Loucy (cell line): ENCODE measurements at regions not wholly inside any gene's neighbourhood (a gene's known extent, or its start where the extent isn't known, plus 50 kb on each side); places are given as distances from the start of the nearest gene placed in this dataset.

Source experiments
- H2AFZ ChIP-seq: fragments of 200-600 bp; sonication (generic); 2 replicates; pipeline ENCODE4 v1.6.0; 2016; ENCODE audit warnings: antibody characterized with exemption, mild to moderate bottlenecking, low read length, moderate library complexity
- H3F3A ChIP-seq: fragments of 200-600 bp; 2 replicates; pipeline ENCODE4 v1.6.0; 2016; ENCODE audit warnings: antibody characterized with exemption, low read depth, mild to moderate bottlenecking
- H3K27me3 ChIP-seq: fragments of 200-600 bp; sonication (generic); 2 replicates; pipeline ENCODE4 v1.6.1; 2014; ENCODE audit warnings: low read length, mild to moderate bottlenecking; ENCODE audit not compliant: insufficient read depth, poor library complexity, severe bottlenecking
- H3K36me3 ChIP-seq: fragments of 200-600 bp; sonication (generic); 2 replicates; pipeline ENCODE4 v1.6.1; 2016; ENCODE audit warnings: low read length; ENCODE audit not compliant: insufficient read depth
- H3K4me1 ChIP-seq: fragments of 200-600 bp; sonication (generic); 2 replicates; pipeline ENCODE4 v1.5.1; 2014; ENCODE audit warnings: low read length, mild to moderate bottlenecking; ENCODE audit not compliant: insufficient read depth, poor library complexity, severe bottlenecking
- H3K4me2 ChIP-seq: fragments of 200-600 bp; sonication (generic); 2 replicates; pipeline ENCODE4 v1.6.0; 2014; ENCODE audit warnings: antibody characterized with exemption, low read length, low read depth, mild to moderate bottlenecking; ENCODE audit not compliant: poor library complexity, severe bottlenecking
- H3K4me3 ChIP-seq: fragments of 200-600 bp; sonication (generic); 2 replicates; pipeline ENCODE4 v1.5.1; 2014; ENCODE audit warnings: low read length, mild to moderate bottlenecking, mixed read lengths; ENCODE audit not compliant: poor library complexity, severe bottlenecking
- H3K79me2 ChIP-seq: fragments of 200-600 bp; sonication (generic); 2 replicates; pipeline ENCODE4 v1.6.1; 2014; ENCODE audit warnings: low read length; ENCODE audit not compliant: insufficient read depth
- H3K9ac ChIP-seq: fragments of 200-600 bp; sonication (generic); 2 replicates; pipeline ENCODE4 v1.6.0; 2014; ENCODE audit warnings: mild to moderate bottlenecking, low read depth, low read length, moderate library complexity; ENCODE audit not compliant: poor library complexity, severe bottlenecking
- H3K9me2 ChIP-seq: fragments of 200-600 bp; sonication (generic); replicated peaks from 2 replicates; pipeline ENCODE4 v1.6.1; 2016; ENCODE audit warnings: low read depth, low read length, mixed read lengths
- H3K9me3 ChIP-seq: fragments of 200-600 bp; sonication (generic); 2 replicates; pipeline ENCODE4 v1.6.1; 2014; ENCODE audit warnings: mild to moderate bottlenecking, antibody characterized with exemption, low read length, low read depth; ENCODE audit not compliant: insufficient read depth
- H4K20me1 ChIP-seq: fragments of 200-600 bp; sonication (generic); 2 replicates; pipeline ENCODE4 v1.6.0; 2014; ENCODE audit warnings: antibody characterized with exemption, low read length, mild to moderate bottlenecking; ENCODE audit not compliant: insufficient read depth, poor library complexity, severe bottlenecking
- CTCF ChIP-seq: fragments of 200-600 bp; sonication (generic); conservative IDR thresholded peaks from 2 replicates; pipeline ENCODE4 v1.5.1; 2014; ENCODE audit warnings: mild to moderate bottlenecking, antibody characterized with exemption, low read length
- EZH2phosphoT487 ChIP-seq: fragments of 200-600 bp; IDR thresholded peaks from 2 replicates; pipeline ENCODE4 v1.6.1; 2018; ENCODE audit warnings: antibody characterized with exemption, mild to moderate bottlenecking, moderate library complexity, borderline replicate concordance

GRCh38 chr6:133697666-133698065, 191.2 kb upstream of the TCF21 start:
- H3K4me2 ChIP-seq, result no peak overlapping the region
- H3K36me3 ChIP-seq, result no peaks in the 10 kb centered on the region
- no peak overlapping the region for H3K4me3 ChIP-seq
- H3K9me3 ChIP-seq, result no peaks in the 10 kb centered on the region
- no peak overlapping the region for H2AFZ ChIP-seq
- H3K27me3 ChIP-seq, result no peaks in the 10 kb centered on the region
- H3K4me1 ChIP-seq, result no peaks in the 10 kb centered on the region
- no peak overlapping the region for H3K9ac ChIP-seq
- H3F3A ChIP-seq, result no peaks in the 10 kb centered on the region
- no peaks in the 10 kb centered on the region for H3K79me2 ChIP-seq
- H4K20me1 ChIP-seq, result no peaks in the 10 kb centered on the region
- no peak for TF ChIP-seq CTCF
- TF ChIP-seq EZH2phosphoT487, result no peak
- H3K9me2 ChIP-seq, result no peaks in the 10 kb centered on the region

DNA sequence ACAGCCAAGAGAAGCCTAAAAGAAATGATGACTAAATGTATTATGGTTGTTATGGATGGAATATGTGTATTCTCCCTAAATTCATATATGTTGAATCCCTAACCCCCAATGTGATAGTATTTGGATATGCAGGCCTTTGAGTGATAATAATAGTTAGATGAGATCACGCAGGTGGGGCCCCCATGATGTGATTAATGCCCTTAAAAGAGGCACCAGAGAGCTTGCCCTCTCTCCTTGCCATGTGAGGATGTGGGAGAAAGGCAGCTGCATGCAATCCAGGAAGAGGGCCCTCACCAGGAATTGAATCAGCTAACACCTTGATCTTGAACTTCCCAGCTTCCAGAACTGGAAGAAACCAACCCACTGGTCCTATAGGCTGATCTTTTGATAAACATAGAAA, 190.6 kb upstream of the TCF21 start:
- Histone ChIP-seq H3K36me3 (no peaks in the 10 kb centered on the region), H3K27me3 (no peaks in the 10 kb centered on the region), H3K4me2 (no peak overlapping the region), H2AFZ (no peak overlapping the region), H3K9me3 (no peaks in the 10 kb centered on the region), H3K4me1 (no peaks in the 10 kb centered on the region), H3K9ac (no peak overlapping the region), H3F3A (no peaks in the 10 kb centered on the region), H4K20me1 (no peaks in the 10 kb centered on the region), H3K79me2 (no peaks in the 10 kb centered on the region), H3K9me2 (no peaks in the 10 kb centered on the region), H3K4me3 (no peak overlapping the region)
- TF ChIP-seq EZH2phosphoT487 (no peak), CTCF (no peak)

DNA sequence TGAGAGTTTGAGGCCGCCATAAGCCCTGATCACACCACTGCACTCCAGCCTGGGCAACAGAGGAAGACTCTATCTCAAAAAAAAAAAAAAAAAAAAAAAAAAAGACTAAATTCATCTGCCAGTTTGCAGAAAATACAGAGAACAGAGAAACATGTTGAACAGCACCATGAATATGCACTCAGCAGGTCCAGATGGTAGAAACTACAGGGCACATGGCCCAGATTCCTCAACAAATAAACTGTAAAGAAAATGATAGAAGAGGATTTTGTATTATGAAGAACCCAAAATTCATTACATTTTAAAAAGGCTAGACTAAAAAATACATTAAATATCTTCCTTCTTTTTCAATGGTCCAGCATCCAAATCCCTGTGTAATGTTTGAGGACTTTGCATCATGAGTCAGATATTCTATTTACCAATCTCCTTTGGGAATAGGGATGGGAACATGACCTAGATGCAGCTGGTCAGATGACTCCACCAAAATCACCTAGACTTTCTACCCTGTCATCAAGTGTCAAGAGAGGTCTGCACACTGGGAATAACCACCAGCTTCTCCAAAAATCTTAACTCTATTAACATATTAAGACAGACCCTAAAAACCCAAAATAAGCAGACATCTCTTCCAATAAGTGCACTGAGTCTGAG, 189.1 kb upstream of the TCF21 start:
- H2AFZ ChIP-seq, result no peak overlapping the region
- no peaks in the 10 kb centered on the region for H3K36me3 ChIP-seq
- no peaks in the 10 kb centered on the region for H3F3A ChIP-seq
- no peaks in the 10 kb centered on the region for H3K9me2 ChIP-seq
- no peak overlapping the region for H3K9ac ChIP-seq
- H3K4me3 ChIP-seq, result no peak overlapping the region
- H3K9me3 ChIP-seq, result no peaks in the 10 kb centered on the region
- no peaks in the 10 kb centered on the region for H3K4me1 ChIP-seq
- no peaks in the 10 kb centered on the region for H4K20me1 ChIP-seq
- no peak overlapping the region for H3K4me2 ChIP-seq
- TF ChIP-seq CTCF, result no peak
- TF ChIP-seq EZH2phosphoT487, result no peak
- no peaks in the 10 kb centered on the region for H3K79me2 ChIP-seq
- no peaks in the 10 kb centered on the region for H3K27me3 ChIP-seq
